CD4-positive, alpha-beta T cell treated with Interleukin-10 for 1 hour (primary cell): ENCODE measurements at regions not wholly inside any gene's neighbourhood (a gene's known extent, or its start where the extent isn't known, plus 50 kb on each side); places are given as distances from the start of the nearest gene placed in this dataset.

Source experiments
- DNase-seq: peaks from one replicate; pipeline ENCODE4 v3.0.0-alpha.2; 2020

GRCh38 chr2:226515344-226516055, 284.1 kb downstream of the IRS1 start:
- no peak for DNase-seq

DNA sequence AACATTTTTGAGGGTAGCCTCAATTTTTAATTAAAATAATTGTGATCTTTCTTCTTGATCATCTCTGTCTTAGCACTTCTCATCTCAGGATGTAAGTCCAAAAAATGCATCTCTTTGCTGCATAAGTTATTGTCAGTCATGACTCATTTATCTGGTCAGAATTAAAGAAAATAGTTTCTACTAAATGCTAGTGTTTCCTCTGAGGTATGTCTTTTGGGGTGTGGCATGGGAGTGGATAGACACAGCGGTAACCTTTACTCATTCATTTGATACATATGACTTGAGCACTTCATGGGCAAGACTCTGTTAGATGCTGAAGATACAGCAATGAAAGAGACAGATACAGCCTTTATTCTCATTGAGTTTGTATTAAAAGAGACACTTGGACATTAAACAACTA, 284.7 kb downstream of the IRS1 start:
- DNase-seq = no peak

DNA sequence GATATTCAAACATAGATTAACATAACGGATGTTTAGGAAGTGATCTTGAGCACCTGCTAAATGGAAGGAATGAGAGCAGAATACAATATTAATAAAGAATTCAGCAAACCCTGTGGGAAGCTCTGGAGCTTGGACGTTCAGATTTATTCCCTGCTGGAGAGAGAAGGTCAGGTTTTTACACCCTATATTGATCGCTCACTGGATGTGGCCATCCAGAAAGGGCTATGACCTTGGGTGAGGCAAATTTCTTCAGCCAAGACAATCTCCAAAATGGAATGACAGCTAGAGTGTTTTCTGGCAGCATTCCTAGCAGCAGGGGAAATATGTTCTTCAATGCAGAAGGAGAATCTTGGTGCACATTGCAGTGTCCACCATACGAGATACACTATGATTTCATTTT, 288.3 kb downstream of the IRS1 start:
- no peak for DNase-seq

DNA sequence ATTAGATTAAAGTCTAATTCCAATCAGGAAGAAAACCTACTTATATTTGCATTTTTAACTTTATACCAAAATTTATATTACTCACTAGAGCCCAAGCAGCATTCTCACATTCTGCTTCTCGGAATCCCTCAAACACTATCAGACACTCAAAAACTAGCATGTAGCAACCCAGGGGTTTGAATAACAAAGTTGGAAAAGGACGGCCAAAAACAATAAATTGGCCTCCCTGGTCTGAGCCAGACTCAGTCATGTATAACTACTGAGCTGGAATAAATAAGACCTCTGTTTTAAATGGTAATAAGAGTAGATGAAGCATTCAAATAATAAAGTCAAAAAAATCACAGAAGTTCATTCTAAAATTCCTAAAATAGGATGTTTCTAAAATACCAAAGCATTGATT, 290.9 kb downstream of the IRS1 start:
- no peak for DNase-seq

GRCh38 chr2:226508005-226508404, 291.6 kb downstream of the IRS1 start:
- no peak for DNase-seq

DNA sequence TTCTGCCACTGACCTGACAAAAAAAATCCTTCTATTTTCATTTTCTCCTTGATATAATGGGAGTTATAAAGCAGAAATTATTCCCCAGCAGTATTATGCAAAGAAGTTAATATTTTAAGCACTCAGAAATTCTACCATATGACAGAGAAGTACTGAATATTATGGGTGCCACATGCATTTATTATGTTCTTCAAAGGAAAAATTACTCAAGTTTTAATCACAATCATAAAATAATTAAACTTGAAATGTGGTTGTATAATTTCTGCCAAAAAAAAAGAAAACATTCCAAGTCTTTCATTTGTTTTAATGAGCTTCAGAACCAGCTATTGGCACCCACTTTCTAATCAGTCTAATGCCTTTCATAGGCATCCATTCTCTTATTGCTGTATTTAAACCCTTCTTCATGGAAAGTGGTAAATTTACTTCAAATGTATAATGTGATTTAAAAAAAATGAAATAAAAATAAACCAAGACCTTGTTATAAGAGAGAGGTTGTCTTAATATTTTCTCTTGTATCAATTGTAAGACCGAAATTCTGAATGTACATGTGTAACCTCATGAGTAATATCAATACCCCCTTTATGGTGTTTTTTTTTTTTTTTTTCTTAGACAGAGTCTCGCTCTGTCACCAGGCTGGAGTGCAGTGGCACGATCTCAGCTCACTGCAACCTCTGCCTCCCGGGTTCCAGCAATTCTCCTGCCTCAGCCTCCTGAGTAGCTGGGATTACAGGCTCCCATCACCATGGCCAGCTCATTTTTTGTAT, 302.3 kb downstream of the IRS1 start:
- no peak for DNase-seq

DNA sequence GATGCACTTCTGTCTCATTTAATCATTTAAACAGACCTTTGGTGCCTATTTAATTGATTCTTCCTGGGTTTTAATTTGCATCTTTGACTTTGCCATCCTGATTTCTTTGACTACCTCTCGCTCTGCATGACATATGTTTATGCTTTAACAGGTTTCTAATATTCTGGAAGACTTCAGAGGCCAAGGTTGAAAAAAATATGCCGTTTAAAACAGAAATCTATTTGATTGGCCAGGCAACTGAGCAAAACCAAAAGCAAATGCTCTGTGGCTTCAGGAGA, 303.4 kb downstream of the IRS1 start:
- no peak for DNase-seq

GRCh38 chr2:226495466-226496272, 304.0 kb downstream of the IRS1 start:
- DNase-seq = no peak

- no peak for DNase-seq
Measured at GRCh38 chr2:226491112-226491511, 308.5 kb downstream of the IRS1 start.

DNA sequence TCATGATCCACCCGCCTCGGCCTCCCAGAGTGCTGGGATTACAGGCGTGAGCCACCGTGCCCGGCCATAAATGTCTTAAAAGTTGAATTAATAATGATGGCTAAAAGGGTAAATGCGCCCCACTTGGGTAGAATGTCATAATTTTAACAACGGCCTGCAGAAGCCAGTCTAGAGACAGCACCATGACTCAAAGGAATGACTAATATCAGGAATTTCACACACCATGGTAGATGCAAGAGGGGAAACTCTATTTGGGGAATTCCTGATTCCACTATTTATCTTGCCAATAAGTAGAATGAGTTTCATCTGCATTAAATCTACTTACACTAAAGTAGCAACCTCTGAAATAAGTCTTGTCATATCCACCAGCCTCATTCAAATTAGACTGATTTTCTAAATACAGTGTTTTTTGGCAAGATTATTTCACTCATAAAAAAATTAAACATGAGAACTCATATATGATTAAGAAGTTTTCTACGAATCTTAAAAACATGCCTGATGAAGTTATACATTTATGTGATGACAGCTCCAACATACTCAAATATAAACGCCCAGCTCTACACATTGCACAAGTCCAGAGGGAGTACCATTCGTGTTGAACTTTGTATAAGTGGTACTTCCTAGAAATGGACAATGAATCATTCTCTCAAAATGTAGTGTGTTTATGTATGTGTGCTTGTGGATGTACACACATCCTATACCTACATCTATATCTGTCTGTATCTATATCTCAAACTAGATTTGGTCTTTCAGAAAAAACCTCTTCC, 309.7 kb downstream of the IRS1 start:
- no peak for DNase-seq

DNA sequence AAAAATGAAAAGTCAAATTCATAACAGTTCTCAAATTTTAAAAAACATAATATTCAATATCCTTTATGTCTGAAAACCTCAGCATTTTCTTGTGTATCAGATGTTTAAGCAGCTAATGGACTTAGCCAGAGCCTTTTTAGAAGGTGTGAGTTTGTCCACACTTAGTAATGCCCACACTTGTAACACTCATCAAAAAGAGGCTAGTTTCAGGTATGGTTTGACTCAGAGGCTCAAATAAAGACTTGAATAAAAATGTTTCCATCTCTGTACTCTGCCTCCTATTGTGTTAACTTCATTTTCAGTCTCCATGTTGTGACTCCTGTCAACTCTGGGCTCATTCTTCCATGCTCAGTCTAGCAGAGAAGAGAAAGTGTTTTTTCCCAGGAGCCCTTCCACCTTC, 311.6 kb downstream of the IRS1 start:
- DNase-seq = no peak

GRCh38 chr2:226487573-226487972, 312.0 kb downstream of the IRS1 start:
- no peak for DNase-seq

DNA sequence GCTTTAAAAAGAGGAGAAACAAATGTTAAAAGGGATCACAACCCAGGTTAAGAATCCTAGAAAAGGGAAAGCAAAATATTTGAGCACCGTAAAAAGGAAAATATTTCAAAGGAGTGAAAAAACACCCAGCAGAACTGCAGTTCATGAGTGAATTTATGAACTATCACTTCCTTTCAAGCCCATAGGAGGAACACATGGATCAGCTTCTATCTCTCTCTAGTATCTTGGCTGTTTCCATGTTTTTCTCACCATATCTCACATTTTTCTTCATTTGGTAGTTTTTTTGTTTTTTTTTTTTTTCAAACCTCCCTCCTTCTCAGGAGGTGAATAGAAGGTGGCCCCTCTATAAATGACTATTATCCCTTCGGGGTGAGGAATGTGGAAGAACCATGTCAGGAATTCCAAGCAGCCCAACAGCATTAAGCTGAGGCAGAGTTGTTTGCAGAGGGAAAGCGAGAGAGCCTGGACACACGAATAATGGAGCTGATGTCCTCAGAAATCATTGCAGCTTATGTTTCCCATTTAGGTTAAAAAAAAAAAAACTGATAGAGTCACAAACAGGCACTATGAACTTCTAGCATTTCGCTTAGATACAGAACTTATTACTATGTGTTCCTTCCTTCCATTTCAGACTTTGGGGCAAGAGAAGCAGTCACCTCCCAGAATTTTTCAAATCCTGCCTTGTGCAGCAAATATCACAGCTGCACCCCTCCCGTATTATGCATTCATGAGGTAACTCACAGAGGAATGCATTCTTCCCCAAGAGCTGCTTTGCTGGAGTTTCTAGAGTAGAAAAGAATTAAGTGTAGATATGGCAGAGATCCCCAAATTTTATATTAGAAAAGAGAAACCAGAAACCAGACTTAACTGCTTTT, 315.6 kb downstream of the IRS1 start:
- DNase-seq = no peak

DNA sequence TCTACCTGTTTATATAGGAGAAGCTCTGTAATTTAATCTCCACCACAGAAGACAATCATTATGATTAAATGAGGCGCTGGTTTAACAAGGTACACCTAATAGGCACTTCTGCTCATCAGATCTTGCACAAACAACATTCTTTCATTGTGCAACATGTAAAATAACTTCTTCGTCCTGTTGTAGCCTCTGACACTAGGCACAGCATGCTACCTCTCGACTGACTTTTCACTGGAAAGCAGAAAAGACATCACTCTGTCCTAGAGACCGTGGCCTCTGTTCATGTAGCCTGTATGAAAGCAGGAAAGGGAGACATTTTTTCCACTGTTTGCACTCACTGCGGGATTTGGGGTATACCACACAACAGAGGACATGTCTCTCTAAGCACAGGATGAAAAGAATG, 316.5 kb downstream of the IRS1 start:
- DNase-seq = no peak

GRCh38 chr2:226478109-226478809, 321.4 kb downstream of the IRS1 start:
- no peak for DNase-seq

DNA sequence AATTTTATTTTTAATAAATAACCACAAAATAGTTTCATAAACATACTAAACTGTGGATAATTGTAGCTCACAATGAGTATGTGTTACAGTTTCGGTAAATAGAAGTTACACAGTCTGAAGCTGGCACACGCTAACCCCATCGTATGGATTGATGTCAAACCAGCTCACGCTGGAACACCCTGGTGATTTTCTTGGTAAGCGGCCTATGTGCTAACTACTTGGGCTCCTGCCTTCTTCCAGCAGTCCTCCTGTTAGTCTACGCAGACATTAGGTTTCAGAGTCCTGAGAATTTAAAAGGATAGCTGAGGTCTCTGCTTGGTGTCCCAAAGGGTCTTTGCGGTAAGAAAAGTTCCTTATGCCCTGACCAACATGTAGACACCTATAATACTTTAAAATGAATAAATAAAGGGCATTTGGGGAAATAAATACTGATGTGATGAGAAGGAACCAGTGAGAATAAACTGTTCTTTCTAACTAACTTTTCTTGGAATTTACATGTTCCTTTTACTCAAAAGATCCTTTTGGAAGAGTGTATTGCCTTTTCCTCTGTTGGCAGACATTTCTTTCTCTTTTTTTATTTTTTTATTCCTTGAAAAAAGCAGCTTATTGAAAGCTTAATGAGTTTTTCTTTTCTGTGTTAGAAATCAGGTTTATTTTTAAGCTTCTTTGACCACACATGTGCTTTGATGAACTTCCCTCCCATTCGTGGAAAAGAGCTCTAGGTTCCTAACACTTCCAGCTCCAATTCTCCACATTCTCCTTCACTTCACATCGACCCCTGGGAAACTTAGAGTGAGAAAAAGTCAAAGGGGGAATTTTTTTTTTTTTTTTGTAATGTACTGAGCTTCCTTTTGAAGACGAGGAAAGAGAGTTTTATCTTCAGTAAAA, 322.2 kb downstream of the IRS1 start:
- no peak for DNase-seq

DNA sequence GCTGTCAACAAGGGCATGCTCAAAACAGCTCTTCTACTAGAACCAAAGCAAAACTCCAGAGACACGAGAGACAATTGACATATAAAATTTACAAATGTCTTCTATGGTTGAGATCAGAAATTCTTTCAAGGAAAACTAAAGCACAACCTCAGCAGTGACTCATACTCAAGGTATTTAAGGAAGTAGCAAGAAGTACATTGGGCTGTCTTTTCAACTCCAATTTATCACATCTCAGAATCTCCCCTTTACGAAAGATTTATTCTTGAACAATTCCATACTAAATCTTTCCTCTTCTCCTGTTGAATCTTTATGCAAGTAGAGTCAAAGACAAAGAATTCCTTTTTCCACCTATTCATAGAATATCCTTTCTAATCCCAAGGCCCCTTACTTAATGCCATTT, 324.0 kb downstream of the IRS1 start:
- no peak for DNase-seq

GRCh38 chr2:226474131-226474530, 325.5 kb downstream of the IRS1 start:
- no peak for DNase-seq

- no peak for DNase-seq
Measured at GRCh38 chr2:226471987-226472470, 327.6 kb downstream of the IRS1 start.

- DNase-seq = no peak
Measured at GRCh38 chr2:226467633-226468032, 332.0 kb downstream of the IRS1 start.
